NT2/D1 (cell line): ENCODE measurements at regions not wholly inside any gene's neighbourhood (a gene's known extent, or its start where the extent isn't known, plus 50 kb on each side); places are given as distances from the start of the nearest gene placed in this dataset.

Experiments used
- DNase-seq: peaks from one replicate; pipeline ENCODE4 v3.0.0-alpha.2; 2011; ENCODE audit warnings: low read depth, low spot score
- H3K27me3 ChIP-seq: 2 replicates; pipeline ENCODE4 v1.6.0; 2011; ENCODE audit warnings: mild to moderate bottlenecking; ENCODE audit not compliant: insufficient read length, insufficient read depth
- H3K36me3 ChIP-seq: 2 replicates; pipeline ENCODE4 v1.6.1; 2011; ENCODE audit warnings: mild to moderate bottlenecking, low read length, mixed read lengths; ENCODE audit not compliant: insufficient read depth, insufficient read length
- H3K4me1 ChIP-seq: 2 replicates; pipeline ENCODE4 v1.5.1; 2011; ENCODE audit not compliant: insufficient read depth, insufficient read length
- H3K4me3 ChIP-seq: 2 replicates; pipeline ENCODE4 v1.5.1; 2011; ENCODE audit warnings: low read depth; ENCODE audit not compliant: insufficient read length
- H3K9ac ChIP-seq: 2 replicates; pipeline ENCODE4 v1.6.0; 2011; ENCODE audit warnings: low read depth; ENCODE audit not compliant: insufficient read length
- H3K9me3 ChIP-seq: 2 replicates; pipeline ENCODE4 v1.5.1; 2011; ENCODE audit warnings: mild to moderate bottlenecking, low read length; ENCODE audit not compliant: insufficient read depth
- SUZ12 ChIP-seq: IDR thresholded peaks from 2 replicates; pipeline ENCODE4 v1.6.1; 2011; ENCODE audit not compliant: insufficient read length, insufficient read depth; ENCODE audit errors: extremely low read depth
- YY1 ChIP-seq: IDR thresholded peaks from 2 replicates; pipeline ENCODE4 v1.6.1; 2011; ENCODE audit not compliant: insufficient read length, insufficient read depth
- ZNF274 ChIP-seq: IDR thresholded peaks from 2 replicates; pipeline ENCODE4 v1.6.1; 2011; ENCODE audit warnings: mild to moderate bottlenecking, low read depth, low read length

DNA sequence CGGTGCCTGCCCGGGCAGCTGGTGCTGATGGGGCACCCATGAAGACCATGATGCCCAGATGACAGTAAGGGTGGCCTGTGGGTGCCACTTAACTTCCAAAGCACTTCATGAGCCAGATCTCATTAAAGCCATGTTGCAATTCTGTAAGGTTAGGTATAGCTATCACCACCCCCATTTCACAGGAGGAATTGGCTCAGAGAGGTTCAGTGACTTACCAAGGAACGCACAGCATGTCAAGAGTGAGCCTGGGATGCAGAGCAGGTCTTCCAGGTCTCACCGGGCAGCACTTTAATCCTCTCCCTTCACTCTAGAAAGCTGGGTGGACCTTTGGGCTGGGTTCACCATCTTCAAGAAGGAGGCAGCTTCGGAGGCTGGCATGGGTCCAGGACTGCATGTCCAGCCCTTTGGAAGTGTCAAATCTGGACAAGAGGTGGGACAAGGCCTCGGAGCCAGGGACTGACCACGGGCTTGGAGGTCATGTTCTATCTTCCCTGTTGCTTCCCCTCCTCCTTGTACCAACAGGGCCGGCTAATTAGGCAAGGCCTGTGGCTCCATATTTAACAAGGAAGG, 189.8 kb downstream of the URI1 start:
- TF ChIP-seq YY1, result no peak
- TF ChIP-seq SUZ12, result no peak
- TF ChIP-seq ZNF274, result no peak
- no peak for DNase-seq
- Histone ChIP-seq H3K36me3 (no peaks in the 10 kb centered on the region), H3K9me3 (no peaks in the 10 kb centered on the region), H3K9ac (no peak overlapping the region), H3K4me1 (peaks cover 12% of the 10 kb centered on the region), H3K27me3 (peaks cover 3% of the 10 kb centered on the region), H3K4me3 (no peak overlapping the region)

DNA sequence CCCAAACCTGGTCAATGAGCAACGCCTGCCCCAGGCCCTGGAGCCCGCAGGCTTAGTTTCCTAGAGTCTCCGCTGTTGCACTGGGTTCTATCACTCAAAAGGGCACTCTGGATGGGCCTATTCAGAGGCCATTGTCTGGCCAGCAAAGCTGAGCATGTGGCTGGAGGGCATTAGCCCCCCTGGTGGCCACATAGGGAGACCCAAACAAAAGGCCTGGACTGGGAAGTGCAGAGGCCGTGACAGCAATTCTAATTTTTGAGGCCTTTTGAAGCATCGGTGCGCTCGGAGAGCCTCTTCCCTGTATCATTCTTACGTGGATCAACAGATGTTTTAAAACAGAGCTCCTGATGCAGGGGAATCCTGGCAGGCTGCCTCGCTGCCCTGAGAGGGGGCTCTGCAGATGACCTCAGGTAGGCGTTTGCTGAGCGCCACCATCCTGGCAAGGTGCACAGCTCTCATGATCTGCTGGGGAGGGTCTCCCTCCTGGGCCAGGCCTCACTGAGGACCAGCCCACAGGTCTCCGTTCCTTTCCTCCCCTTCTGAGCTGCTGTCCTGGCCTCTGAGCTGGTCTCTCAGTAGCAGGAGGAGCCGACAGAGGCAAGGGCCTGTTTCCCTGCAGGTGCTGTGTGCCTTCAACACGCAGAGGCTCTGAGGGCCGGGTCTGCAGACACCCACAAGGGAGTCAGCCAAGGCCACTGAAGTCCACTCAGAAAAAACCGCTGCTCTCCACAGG, 190.5 kb downstream of the URI1 start:
- DNase-seq, result no peak
- H3K4me3 ChIP-seq, result no peak overlapping the region
- peaks cover 12% of the 10 kb centered on the region for H3K4me1 ChIP-seq
- H3K36me3 ChIP-seq, result no peaks in the 10 kb centered on the region
- peak overlapping the region; percentile 16 for H3K9ac ChIP-seq
- TF ChIP-seq SUZ12, result no peak
- no peak for TF ChIP-seq YY1
- TF ChIP-seq ZNF274, result no peak
- no peaks in the 10 kb centered on the region for H3K9me3 ChIP-seq
- H3K27me3 ChIP-seq, result peaks cover 3% of the 10 kb centered on the region

DNA sequence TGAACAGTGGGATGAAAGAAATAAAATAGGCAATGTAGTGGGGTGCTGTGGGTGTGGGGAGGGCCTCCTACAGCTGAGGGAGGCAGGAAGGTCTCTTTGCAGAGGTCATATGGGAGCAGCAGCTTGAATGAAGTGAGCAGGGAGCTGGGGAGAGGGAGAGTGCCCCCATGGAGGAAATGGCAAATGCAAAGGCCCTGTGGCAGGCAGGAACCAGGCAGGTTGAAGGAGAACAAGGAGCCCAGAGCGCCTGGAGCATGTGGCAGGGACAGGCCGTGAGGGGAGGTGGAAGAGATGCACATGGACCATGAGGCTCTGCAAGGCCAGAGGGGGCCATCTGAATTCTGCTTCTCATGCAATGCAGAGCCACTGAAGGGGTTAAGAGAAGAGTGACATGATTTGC, 191.8 kb downstream of the URI1 start:
- H3K36me3 ChIP-seq, result no peaks in the 10 kb centered on the region
- TF ChIP-seq SUZ12 (no peak), ZNF274 (no peak), YY1 (no peak)
- peaks cover 3% of the 10 kb centered on the region for H3K27me3 ChIP-seq
- H3K9me3 ChIP-seq, result no peaks in the 10 kb centered on the region
- DNase-seq, result no peak
- H3K4me1 ChIP-seq, result peaks cover 12% of the 10 kb centered on the region
- H3K4me3 ChIP-seq, result no peak overlapping the region
- no peak overlapping the region for H3K9ac ChIP-seq

DNA sequence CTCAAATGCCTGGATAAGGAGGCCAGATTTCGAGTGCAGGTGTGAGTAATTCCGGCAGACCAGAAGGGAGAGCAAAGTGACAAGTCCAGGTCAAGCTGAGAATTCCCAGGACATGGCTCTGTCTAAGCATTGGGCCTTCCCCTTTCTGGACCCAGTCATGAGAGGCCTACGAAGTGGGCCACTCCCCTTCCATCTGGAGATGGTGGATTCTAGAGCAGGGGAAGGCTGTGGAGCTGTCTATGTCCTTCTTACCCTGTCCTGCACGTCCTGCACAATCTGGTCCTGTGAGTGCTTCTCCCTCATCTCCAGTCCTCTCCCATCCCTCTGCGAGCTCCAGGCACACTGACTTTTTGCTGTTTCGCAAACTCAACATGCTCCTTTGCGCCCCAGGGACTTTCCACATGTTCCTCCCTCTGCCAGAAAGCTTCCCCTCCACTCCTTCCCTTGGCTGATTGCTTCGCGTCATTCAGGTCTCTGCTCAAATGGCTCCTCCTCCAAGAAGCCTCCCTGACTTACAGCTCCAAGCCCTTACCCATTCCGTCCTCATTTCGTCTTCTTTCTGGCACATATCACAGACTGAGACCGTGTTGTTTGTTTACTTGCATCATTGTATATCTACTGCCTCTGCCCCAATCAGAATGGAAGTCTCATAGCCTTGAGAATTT, 193.2 kb downstream of the URI1 start:
- Histone ChIP-seq H3K9ac (no peak overlapping the region), H3K4me1 (peaks cover 9% of the 10 kb centered on the region), H3K27me3 (peaks cover 3% of the 10 kb centered on the region), H3K36me3 (no peaks in the 10 kb centered on the region), H3K9me3 (no peaks in the 10 kb centered on the region), H3K4me3 (no peak overlapping the region)
- DNase-seq, result no peak
- TF ChIP-seq YY1 (no peak), SUZ12 (no peak), ZNF274 (no peak)

DNA sequence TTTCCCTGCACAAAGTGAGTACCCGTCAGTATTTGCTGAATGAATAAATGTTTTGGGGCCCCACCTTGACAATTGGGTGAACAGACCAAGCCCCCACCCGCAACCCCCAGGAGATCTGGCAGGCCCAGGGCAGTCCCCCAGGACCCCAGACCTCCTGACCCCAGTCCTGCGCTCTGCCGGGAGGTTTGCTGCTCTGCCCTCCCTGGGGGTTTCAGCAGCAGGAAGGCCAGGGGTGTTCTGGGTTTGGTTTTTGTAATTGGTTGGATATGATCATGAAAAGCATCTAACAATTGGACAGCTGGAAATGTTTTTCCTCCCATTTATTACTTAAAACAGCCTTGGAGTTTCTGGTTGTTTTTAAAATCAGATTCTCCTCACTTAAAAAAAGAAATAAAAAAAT, 193.8 kb downstream of the URI1 start:
- no peaks in the 10 kb centered on the region for H3K36me3 ChIP-seq

DNA sequence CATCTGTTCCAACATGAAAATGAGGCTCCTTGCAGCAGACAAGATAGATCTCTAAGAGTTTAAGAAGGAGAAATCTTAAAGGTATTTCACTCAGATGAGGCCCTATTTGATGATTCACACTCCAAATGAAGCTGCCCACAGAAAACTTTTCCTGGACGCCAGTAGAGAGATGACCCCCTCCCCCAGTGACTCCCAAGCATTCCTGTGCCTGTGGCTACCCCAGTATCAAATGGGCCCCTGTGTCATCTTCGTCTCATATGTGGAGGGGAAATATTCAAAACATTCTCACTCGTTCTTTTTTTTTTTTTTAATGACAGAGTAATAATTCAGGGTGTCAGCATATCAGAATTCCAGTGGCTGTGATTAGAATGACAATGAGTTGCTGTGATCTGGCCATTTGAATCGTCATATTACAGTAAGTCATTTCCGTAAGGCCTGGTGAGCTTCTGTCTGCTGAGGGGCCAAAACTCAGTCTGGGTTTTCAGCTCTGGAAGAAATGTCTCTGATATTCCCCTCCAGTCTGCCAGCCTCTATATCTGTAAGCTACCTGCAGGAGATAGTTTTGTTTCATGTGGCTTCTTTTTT, 194.7 kb downstream of the URI1 start:
- no peak for DNase-seq
- no peak overlapping the region for H3K4me3 ChIP-seq
- peaks cover 3% of the 10 kb centered on the region for H3K27me3 ChIP-seq
- H3K4me1 ChIP-seq, result peaks cover 8% of the 10 kb centered on the region
- H3K9me3 ChIP-seq, result no peaks in the 10 kb centered on the region
- no peaks in the 10 kb centered on the region for H3K36me3 ChIP-seq
- no peak overlapping the region for H3K9ac ChIP-seq
- TF ChIP-seq SUZ12, result no peak
- no peak for TF ChIP-seq YY1
- TF ChIP-seq ZNF274, result no peak

More for the DNA sequence above, 193.8 kb downstream of the URI1 start:
- H3K4me3 ChIP-seq, result no peak overlapping the region
- no peak overlapping the region for H3K9ac ChIP-seq
- TF ChIP-seq ZNF274 (no peak), YY1 (no peak), SUZ12 (no peak)
- H3K4me1 ChIP-seq, result peaks cover 9% of the 10 kb centered on the region
- no peaks in the 10 kb centered on the region for H3K9me3 ChIP-seq
- H3K27me3 ChIP-seq, result peaks cover 3% of the 10 kb centered on the region
- no peak for DNase-seq

DNA sequence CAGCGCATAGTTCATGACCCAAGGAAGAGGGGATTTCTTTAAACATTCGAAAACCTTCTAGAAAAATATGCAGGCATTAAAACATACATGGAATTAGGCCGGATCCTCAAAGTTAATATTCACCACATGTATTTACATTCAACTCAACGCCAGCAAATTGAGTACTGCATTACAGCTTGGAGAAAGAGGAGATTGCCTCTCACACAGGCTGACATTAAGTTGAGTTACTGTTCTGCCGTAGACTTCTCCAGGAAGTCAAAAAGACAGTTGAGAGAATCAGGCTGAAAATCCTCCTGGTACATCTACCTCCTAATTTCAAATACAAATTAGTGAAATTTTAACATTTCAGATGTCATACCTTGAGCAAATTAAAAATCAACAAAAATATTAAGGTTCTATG, 195.7 kb downstream of the URI1 start:
- Histone ChIP-seq H3K36me3 (no peaks in the 10 kb centered on the region), H3K4me1 (peaks cover 2% of the 10 kb centered on the region), H3K27me3 (peaks cover 3% of the 10 kb centered on the region), H3K9me3 (no peaks in the 10 kb centered on the region), H3K4me3 (no peak overlapping the region), H3K9ac (no peak overlapping the region)
- no peak for DNase-seq
- TF ChIP-seq YY1, result no peak
- TF ChIP-seq SUZ12, result no peak
- no peak for TF ChIP-seq ZNF274
